IMR-90 (cell line): ENCODE measurements at regions not wholly inside any gene's neighbourhood (a gene's known extent, or its start where the extent isn't known, plus 50 kb on each side); places are given as distances from the start of the nearest gene placed in this dataset.

Experiments
- CEBPB ChIP-seq: IDR thresholded peaks from 2 replicates; pipeline ENCODE4 v1.6.1; 2012; ENCODE audit warnings: low read depth, low read length, improper control_type of control experiment
- CHD1 ChIP-seq: IDR thresholded peaks from 2 replicates; pipeline ENCODE4 v1.6.1; 2012; ENCODE audit warnings: low read depth, low read length, improper control_type of control experiment
- MAZ ChIP-seq: IDR thresholded peaks from 2 replicates; pipeline ENCODE4 v1.6.1; 2012; ENCODE audit warnings: low read depth, mild to moderate bottlenecking, low read length, improper control_type of control experiment, moderate library complexity, borderline replicate concordance
- NFE2L2 ChIP-seq: fragments of 150-350 bp; IDR thresholded peaks from 2 replicates; pipeline ENCODE4 v1.6.1; 2016; ENCODE audit warnings: low read depth, mild to moderate bottlenecking, low read length
- POLR2A ChIP-seq: IDR thresholded peaks from 2 replicates; pipeline ENCODE4 v1.6.1; 2012; ENCODE audit warnings: mild to moderate bottlenecking, low read depth, low read length
- RAD21 ChIP-seq: IDR thresholded peaks from 2 replicates; pipeline ENCODE4 v1.6.1; 2012; ENCODE audit warnings: low read length, improper control_type of control experiment
- RCOR1 ChIP-seq: IDR thresholded peaks from 2 replicates; pipeline ENCODE4 v1.6.1; 2012; ENCODE audit warnings: mild to moderate bottlenecking, low read length, improper control_type of control experiment; ENCODE audit not compliant: insufficient replicate concordance
- SMC3 ChIP-seq: fragments of 150-350 bp; IDR thresholded peaks from 2 replicates; pipeline ENCODE4 v1.6.1; 2016; ENCODE audit warnings: low read depth, mild to moderate bottlenecking, antibody characterized with exemption, low read length, moderate library complexity
- TF ChIP-seq, protein P1 (sequence below): conservative IDR thresholded peaks from 2 replicates; pipeline ENCODE4 v1.5.1; 2012; ENCODE audit warnings: mild to moderate bottlenecking, low read depth, low read length, improper control_type of control experiment
- TF ChIP-seq, protein P2 (sequence below): fragments of 150-350 bp; IDR thresholded peaks from 2 replicates; pipeline ENCODE4 v1.6.1; 2017; ENCODE audit warnings: mild to moderate bottlenecking, antibody characterized with exemption, low read length, low read depth

DNA sequence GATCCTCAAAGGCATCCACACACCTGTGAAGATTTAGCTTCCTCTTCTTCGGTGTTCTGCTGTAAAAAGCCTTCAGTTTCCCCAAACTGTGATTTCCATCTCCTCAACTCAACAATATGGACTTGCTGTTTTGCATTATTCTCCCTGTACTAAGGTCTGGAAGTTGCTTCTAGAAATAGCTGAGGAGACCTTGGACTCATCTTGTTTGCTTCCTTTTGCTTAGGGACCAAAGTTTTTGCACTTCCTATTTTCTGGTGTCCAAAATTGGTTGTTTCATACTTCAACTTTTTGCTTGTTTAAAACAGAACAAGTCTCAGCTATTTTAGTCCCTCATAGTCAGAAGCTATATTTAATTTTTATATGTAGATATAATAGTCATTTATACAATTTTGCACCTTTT, 201.9 kb upstream of the COPS8 start:
- TF ChIP-seq, protein P1, sequence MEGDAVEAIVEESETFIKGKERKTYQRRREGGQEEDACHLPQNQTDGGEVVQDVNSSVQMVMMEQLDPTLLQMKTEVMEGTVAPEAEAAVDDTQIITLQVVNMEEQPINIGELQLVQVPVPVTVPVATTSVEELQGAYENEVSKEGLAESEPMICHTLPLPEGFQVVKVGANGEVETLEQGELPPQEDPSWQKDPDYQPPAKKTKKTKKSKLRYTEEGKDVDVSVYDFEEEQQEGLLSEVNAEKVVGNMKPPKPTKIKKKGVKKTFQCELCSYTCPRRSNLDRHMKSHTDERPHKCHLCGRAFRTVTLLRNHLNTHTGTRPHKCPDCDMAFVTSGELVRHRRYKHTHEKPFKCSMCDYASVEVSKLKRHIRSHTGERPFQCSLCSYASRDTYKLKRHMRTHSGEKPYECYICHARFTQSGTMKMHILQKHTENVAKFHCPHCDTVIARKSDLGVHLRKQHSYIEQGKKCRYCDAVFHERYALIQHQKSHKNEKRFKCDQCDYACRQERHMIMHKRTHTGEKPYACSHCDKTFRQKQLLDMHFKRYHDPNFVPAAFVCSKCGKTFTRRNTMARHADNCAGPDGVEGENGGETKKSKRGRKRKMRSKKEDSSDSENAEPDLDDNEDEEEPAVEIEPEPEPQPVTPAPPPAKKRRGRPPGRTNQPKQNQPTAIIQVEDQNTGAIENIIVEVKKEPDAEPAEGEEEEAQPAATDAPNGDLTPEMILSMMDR = no peak
- TF ChIP-seq RAD21 = no peak
- no peak for TF ChIP-seq CEBPB
- TF ChIP-seq, protein P2, sequence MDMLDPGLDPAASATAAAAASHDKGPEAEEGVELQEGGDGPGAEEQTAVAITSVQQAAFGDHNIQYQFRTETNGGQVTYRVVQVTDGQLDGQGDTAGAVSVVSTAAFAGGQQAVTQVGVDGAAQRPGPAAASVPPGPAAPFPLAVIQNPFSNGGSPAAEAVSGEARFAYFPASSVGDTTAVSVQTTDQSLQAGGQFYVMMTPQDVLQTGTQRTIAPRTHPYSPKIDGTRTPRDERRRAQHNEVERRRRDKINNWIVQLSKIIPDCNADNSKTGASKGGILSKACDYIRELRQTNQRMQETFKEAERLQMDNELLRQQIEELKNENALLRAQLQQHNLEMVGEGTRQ = no peak
- TF ChIP-seq NFE2L2 = no peak
- no peak for TF ChIP-seq POLR2A
- no peak for TF ChIP-seq MAZ
- TF ChIP-seq RCOR1 = no peak
- no peak for TF ChIP-seq SMC3
- TF ChIP-seq CHD1 = no peak
